SK-N-MC (cell line): ENCODE measurements at regions not wholly inside any gene's neighbourhood (a gene's known extent, or its start where the extent isn't known, plus 50 kb on each side); places are given as distances from the start of the nearest gene placed in this dataset.

Experiments
- EZH2 ChIP-seq: fragments of 200-600 bp; sonication (generic); IDR thresholded peaks from one replicate; pipeline ENCODE4 v1.6.1; 2017; ENCODE audit warnings: antibody characterized with exemption
- POLR2AphosphoS5 ChIP-seq: IDR thresholded peaks from 2 replicates; pipeline ENCODE4 v1.6.1; 2012; ENCODE audit warnings: mild to moderate bottlenecking, low read depth, low read length, borderline replicate concordance

- TF ChIP-seq EZH2 (no peak), POLR2AphosphoS5 (no peak)
These were observed 199.9 kb downstream of the LACC1 start for GRCh38 chr13:44079413-44080205.
